ENCODE measurements at regions not wholly inside any gene's neighbourhood (a gene's known extent, or its start where the extent isn't known, plus 50 kb on each side); places are given as distances from the start of the nearest gene placed in this dataset.

- H3K4me3 ChIP-seq (ENCODE audit: low read depth, low read length), result no peak overlapping the region
Measured at GRCh38 chr10:29955329-29955935, 104.0 kb downstream of the JCAD start.

GRCh38 chr10:29951441-29951931, 107.9 kb downstream of the JCAD start:
- no peak overlapping the region for H3K4me2 ChIP-seq (ENCODE audit: low read length)
- H2BK120ac ChIP-seq (ENCODE audit: insufficient read depth, low read length, poor library complexity), result no peak overlapping the region
- no peaks in the 10 kb centered on the region for H3K27me3 ChIP-seq (ENCODE audit: insufficient read depth, low read length)
- no peak overlapping the region for H3K4ac ChIP-seq (ENCODE audit: low read depth, low read length)
- H2BK12ac ChIP-seq (ENCODE audit: low read length), result no peak overlapping the region
- H3K9me3 ChIP-seq (ENCODE audit: insufficient read depth, low read depth, low read length), result peaks cover 2% of the 10 kb centered on the region
- no peak overlapping the region for H3K14ac ChIP-seq (ENCODE audit: low read length)
- no peak overlapping the region for H2AFZ ChIP-seq (ENCODE audit: insufficient read depth, low read length, poor library complexity)
- H2BK5ac ChIP-seq (ENCODE audit: low read depth, low read length, poor library complexity), result no peak overlapping the region
- no peak overlapping the region for H4K12ac ChIP-seq (ENCODE audit: low read depth, low read length)
- no peak overlapping the region for H3K9ac ChIP-seq (ENCODE audit: low read length)
- H3K79me1 ChIP-seq (ENCODE audit: low read length), result no peaks in the 10 kb centered on the region
- H3K23ac ChIP-seq (ENCODE audit: low read length), result no peak overlapping the region
- no peaks in the 10 kb centered on the region for H3K4me1 ChIP-seq (ENCODE audit: control insufficient read depth in 1 of 2, insufficient read depth in 2 of 2, low read length in 2 of 2)
- H3K18ac ChIP-seq (ENCODE audit: low read length), result no peak overlapping the region
- peak; percentile 52 for DNase-seq
- H4K91ac ChIP-seq (ENCODE audit: low read depth, low read length), result no peak overlapping the region
- no CpG with 5 or more reads among the region's 11 CpGs for WGBS (ENCODE audit: extremely low coverage, insufficient coverage, insufficient read length)
- no peak overlapping the region for H4K8ac ChIP-seq (ENCODE audit: low read depth, low read length)
- H2AK5ac ChIP-seq (ENCODE audit: low read length), result no peak overlapping the region
- H3K36me3 ChIP-seq (ENCODE audit: control insufficient read depth in 1 of 2, insufficient read depth in 2 of 2, low read length in 2 of 2), result no peaks in the 10 kb centered on the region
- no peak overlapping the region for H3K27ac ChIP-seq (ENCODE audit: low read depth, low read length)
- no peak overlapping the region for H3K4me3 ChIP-seq (ENCODE audit: low read depth, low read length)
- H3K79me2 ChIP-seq (ENCODE audit: control insufficient read depth, insufficient read depth, low read length, poor library complexity), result no peaks in the 10 kb centered on the region

More at GRCh38 chr10:29955329-29955935, 104.0 kb downstream of the JCAD start:
- Histone ChIP-seq H4K91ac (ENCODE audit: low read depth, low read length) (no peak overlapping the region), H2BK12ac (ENCODE audit: low read length) (no peak overlapping the region), H3K9ac (ENCODE audit: low read length) (no peak overlapping the region), H2BK5ac (ENCODE audit: low read depth, low read length, poor library complexity) (no peak overlapping the region), H3K18ac (ENCODE audit: low read length) (no peak overlapping the region), H3K79me1 (ENCODE audit: low read length) (no peaks in the 10 kb centered on the region), H3K79me2 (ENCODE audit: control insufficient read depth, insufficient read depth, low read length, poor library complexity) (no peaks in the 10 kb centered on the region), H3K4ac (ENCODE audit: low read depth, low read length) (no peak overlapping the region), H3K9me3 (ENCODE audit: insufficient read depth, low read depth, low read length) (peaks cover 2% of the 10 kb centered on the region), H4K12ac (ENCODE audit: low read depth, low read length) (no peak overlapping the region), H3K14ac (ENCODE audit: low read length) (no peak overlapping the region), H3K4me2 (ENCODE audit: low read length) (no peak overlapping the region), H4K8ac (ENCODE audit: low read depth, low read length) (no peak overlapping the region), H3K4me1 (ENCODE audit: control insufficient read depth in 1 of 2, insufficient read depth in 2 of 2, low read length in 2 of 2) (no peaks in the 10 kb centered on the region), H3K36me3 (ENCODE audit: control insufficient read depth in 1 of 2, insufficient read depth in 2 of 2, low read length in 2 of 2) (no peaks in the 10 kb centered on the region), H2AK5ac (ENCODE audit: low read length) (no peak overlapping the region), H3K27ac (ENCODE audit: low read depth, low read length) (no peak overlapping the region), H2BK120ac (ENCODE audit: insufficient read depth, low read length, poor library complexity) (no peak overlapping the region), H3K27me3 (ENCODE audit: insufficient read depth, low read length) (no peaks in the 10 kb centered on the region), H3K23ac (ENCODE audit: low read length) (no peak overlapping the region), H2AFZ (ENCODE audit: insufficient read depth, low read length, poor library complexity) (no peak overlapping the region)
- no peak for DNase-seq
- no CpG with 5 or more reads among the region's 4 CpGs for WGBS (ENCODE audit: extremely low coverage, insufficient coverage, insufficient read length)

- Histone ChIP-seq H2BK12ac (ENCODE audit: low read length) (no peak overlapping the region), H4K91ac (ENCODE audit: low read depth, low read length) (no peak overlapping the region), H3K9ac (ENCODE audit: low read length) (no peak overlapping the region), H3K36me3 (ENCODE audit: control insufficient read depth in 1 of 2, insufficient read depth in 2 of 2, low read length in 2 of 2) (no peaks in the 10 kb centered on the region), H3K4ac (ENCODE audit: low read depth, low read length) (no peak overlapping the region), H2BK120ac (ENCODE audit: insufficient read depth, low read length, poor library complexity) (no peak overlapping the region), H2AFZ (ENCODE audit: insufficient read depth, low read length, poor library complexity) (no peak overlapping the region), H3K27me3 (ENCODE audit: insufficient read depth, low read length) (no peaks in the 10 kb centered on the region), H3K79me2 (ENCODE audit: control insufficient read depth, insufficient read depth, low read length, poor library complexity) (no peaks in the 10 kb centered on the region), H2BK5ac (ENCODE audit: low read depth, low read length, poor library complexity) (no peak overlapping the region), H4K12ac (ENCODE audit: low read depth, low read length) (no peak overlapping the region), H3K79me1 (ENCODE audit: low read length) (no peaks in the 10 kb centered on the region), H3K9me3 (ENCODE audit: insufficient read depth, low read depth, low read length) (no peaks in the 10 kb centered on the region), H3K18ac (ENCODE audit: low read length) (no peak overlapping the region), H3K4me1 (ENCODE audit: control insufficient read depth in 1 of 2, insufficient read depth in 2 of 2, low read length in 2 of 2) (no peaks in the 10 kb centered on the region), H3K14ac (ENCODE audit: low read length) (no peak overlapping the region), H3K4me3 (ENCODE audit: low read depth, low read length) (no peak overlapping the region), H3K23ac (ENCODE audit: low read length) (no peak overlapping the region), H3K4me2 (ENCODE audit: low read length) (no peak overlapping the region), H4K8ac (ENCODE audit: low read depth, low read length) (no peak overlapping the region), H2AK5ac (ENCODE audit: low read length) (no peak overlapping the region), H3K27ac (ENCODE audit: low read depth, low read length) (no peak overlapping the region)
- no CpG with 5 or more reads among the region's 5 CpGs for WGBS (ENCODE audit: extremely low coverage, insufficient coverage, insufficient read length)
- no peak for DNase-seq
Measured at GRCh38 chr10:29950391-29950790, 109.0 kb downstream of the JCAD start.

- Histone ChIP-seq H4K8ac (ENCODE audit: low read depth, low read length) (no peak overlapping the region), H4K91ac (ENCODE audit: low read depth, low read length) (no peak overlapping the region), H2AK5ac (ENCODE audit: low read length) (no peak overlapping the region), H2BK5ac (ENCODE audit: low read depth, low read length, poor library complexity) (no peak overlapping the region), H3K14ac (ENCODE audit: low read length) (no peak overlapping the region), H2BK12ac (ENCODE audit: low read length) (no peak overlapping the region), H3K79me1 (ENCODE audit: low read length) (no peaks in the 10 kb centered on the region), H4K12ac (ENCODE audit: low read depth, low read length) (no peak overlapping the region), H3K9ac (ENCODE audit: low read length) (no peak overlapping the region), H2AFZ (ENCODE audit: insufficient read depth, low read length, poor library complexity) (no peak overlapping the region), H3K27me3 (ENCODE audit: insufficient read depth, low read length) (no peaks in the 10 kb centered on the region), H3K23ac (ENCODE audit: low read length) (no peak overlapping the region), H3K79me2 (ENCODE audit: control insufficient read depth, insufficient read depth, low read length, poor library complexity) (no peaks in the 10 kb centered on the region), H3K18ac (ENCODE audit: low read length) (no peak overlapping the region), H3K4me3 (ENCODE audit: low read depth, low read length) (no peak overlapping the region), H3K36me3 (ENCODE audit: control insufficient read depth in 1 of 2, insufficient read depth in 2 of 2, low read length in 2 of 2) (no peaks in the 10 kb centered on the region), H3K9me3 (ENCODE audit: insufficient read depth, low read depth, low read length) (peaks cover 1% of the 10 kb centered on the region), H2BK120ac (ENCODE audit: insufficient read depth, low read length, poor library complexity) (no peak overlapping the region), H3K4ac (ENCODE audit: low read depth, low read length) (no peak overlapping the region), H3K4me2 (ENCODE audit: low read length) (no peak overlapping the region), H3K27ac (ENCODE audit: low read depth, low read length) (no peak overlapping the region), H3K4me1 (ENCODE audit: control insufficient read depth in 1 of 2, insufficient read depth in 2 of 2, low read length in 2 of 2) (no peaks in the 10 kb centered on the region)
- DNase-seq, result peak in 1 of 2 donors; percentile 25
- no CpG with 5 or more reads among the region's 5 CpGs for WGBS (ENCODE audit: extremely low coverage, insufficient coverage, insufficient read length)
Measured at GRCh38 chr10:29949411-29950011, 109.9 kb downstream of the JCAD start.

Measured in trophoblast cell (in vitro differentiated cells and primary cell).